GM21825 (cell line): ENCODE measurements at regions not wholly inside any gene's neighbourhood (a gene's known extent, or its start where the extent isn't known, plus 50 kb on each side); places are given as distances from the start of the nearest gene placed in this dataset.

Source experiments
- ATAC-seq: cut with Tn5 transposase; IDR thresholded peaks from one replicate; pipeline ENCODE4 v1.9.1; 2021; ENCODE audit warnings: mild to moderate bottlenecking, moderate library complexity; ENCODE audit not compliant: unreplicated experiment

GRCh38 chr7:42987648-42988214 lies 55.6 kb downstream of the MRPL32 start:
- ATAC-seq = no peak

DNA sequence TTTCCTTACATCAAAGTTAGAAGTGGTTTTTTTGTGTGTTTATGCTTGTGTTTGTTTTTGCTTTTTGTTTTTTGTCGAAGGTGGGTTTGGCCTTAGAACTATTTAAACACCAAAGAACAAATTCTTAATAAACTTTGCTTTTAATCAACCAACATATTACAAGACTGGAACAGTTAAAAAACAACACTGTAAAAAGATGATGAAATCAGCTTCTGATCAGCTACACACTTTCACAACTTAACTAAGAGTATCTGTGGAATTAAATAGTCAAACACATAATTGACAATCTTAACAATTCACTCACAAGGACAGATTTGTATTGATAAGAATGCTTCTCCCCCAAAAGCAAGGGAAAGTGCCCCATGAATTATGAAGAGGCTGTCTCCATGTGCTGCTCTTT lies 58.8 kb downstream of the MRPL32 start:
- no peak for ATAC-seq

- no peak for ATAC-seq
Observed at GRCh38 chr7:42991913-42992591, 59.9 kb downstream of the MRPL32 start.

GRCh38 chr7:42993038-42993437 lies 60.9 kb downstream of the MRPL32 start:
- no peak for ATAC-seq

DNA sequence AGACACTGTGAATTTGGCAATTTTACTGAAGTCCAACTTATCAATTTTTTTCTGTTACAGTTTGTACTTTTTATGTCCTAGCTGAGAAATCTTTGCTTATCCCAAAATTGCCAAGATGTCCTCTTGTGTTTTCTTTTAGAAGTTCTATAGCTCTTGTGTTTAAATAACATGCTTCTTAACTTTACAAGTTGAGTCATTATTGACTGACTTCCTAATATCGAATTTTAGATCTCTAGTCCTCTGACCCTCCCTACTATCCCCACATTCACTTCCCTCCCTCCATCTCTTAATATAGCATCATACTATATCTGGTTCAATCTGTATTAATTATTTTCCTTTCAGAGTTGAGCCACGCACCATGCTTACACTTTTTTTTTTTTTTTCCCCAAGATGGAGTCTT lies 61.9 kb downstream of the MRPL32 start:
- ATAC-seq = no peak

DNA sequence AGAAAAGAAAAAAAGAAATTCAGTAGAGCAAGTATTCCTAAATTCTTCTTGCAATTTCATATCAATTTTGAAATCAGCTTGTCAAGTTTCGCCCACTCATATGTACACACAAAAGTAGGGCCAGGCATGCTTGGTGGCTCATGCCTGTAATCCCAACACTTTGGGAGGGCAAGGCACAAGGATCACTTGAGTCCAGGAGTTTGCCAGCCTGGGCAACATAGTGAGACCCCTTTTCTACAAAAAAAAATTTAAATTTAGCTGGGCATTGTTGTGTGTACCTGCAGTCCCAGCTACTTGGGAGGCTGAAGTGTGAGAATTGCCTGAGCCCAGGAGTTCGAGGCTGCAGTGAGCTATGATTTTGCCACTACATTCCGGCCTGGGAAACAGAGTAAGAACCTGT lies 65.4 kb downstream of the MRPL32 start:
- ATAC-seq = no peak

DNA sequence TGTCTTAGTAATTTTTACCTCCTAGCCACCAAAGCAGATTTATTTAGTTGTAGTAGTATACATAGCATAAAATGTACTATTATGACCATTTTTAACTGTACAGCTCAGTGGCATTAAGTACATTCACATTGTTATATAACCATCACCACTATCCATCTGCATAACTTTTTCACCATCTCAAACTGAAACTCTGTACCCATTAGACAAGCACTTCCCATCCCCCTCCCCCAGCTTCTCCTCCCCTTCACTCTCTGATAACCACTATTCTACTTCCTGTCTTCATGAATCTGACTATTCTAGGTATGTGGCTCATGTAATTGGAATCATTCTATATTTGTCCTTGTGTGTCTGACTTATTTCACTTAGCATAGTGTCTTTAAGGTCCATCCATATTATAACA lies 71.9 kb downstream of the MRPL32 start:
- ATAC-seq = no peak

- ATAC-seq = no peak
Observed at GRCh38 chr7:43006008-43006407, 73.8 kb downstream of the MRPL32 start.

DNA sequence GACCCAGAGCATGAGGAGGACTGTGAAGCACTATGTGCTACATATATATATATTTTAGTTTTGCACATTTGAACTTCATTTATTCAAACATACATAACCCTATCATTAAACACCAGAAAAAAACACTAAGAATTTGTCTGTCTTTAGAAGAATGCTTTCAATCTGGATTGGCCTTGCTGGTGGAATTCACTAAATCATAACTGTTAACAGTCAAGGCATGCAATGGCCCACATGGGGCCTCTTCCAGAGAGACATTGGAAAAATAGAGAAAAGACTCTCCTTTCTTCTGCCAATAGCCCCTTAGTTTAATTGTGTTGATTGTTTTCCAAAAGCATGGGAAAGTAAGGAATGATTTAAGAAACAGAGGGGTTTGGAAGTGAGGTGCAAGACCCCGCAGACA lies 77.9 kb downstream of the MRPL32 start:
- no peak for ATAC-seq

DNA sequence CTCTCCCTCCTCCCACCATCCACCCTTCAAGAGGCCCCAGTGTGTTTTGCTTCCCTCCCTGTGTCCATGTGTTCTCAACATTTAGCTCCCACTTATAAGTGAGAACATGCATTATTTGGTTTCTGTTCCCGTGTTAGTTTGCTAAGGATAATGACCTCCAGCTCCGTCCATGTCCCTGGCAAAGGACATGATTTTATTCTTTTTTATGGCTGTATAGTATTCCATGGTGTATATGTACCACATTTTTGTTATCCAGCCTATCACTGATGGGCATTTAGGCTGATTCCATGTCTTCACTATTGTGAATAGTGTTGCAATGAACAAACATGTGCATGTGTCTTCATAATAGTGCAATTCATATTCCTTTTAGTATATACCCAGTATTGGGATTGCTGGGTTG lies 79.7 kb downstream of the MRPL32 start:
- no peak for ATAC-seq

DNA sequence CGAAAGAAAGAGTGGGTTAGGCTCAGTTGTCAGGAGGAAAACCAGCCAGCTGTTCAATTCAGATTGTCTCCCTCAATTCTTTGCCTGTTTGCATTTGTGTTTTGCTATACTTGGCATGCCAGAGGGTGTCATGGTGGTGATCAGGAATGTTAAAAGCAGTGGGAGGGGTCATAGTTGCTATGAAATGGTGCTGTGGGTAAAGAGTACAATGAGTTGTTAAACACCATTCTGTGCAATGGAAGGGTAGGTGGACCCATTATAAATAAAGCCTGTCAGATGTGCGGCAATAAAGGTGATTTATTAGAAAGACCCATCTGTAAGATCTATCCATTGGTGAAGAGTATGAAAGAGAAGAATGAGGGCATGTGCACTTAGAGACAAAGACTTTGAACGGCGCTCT lies 82.2 kb downstream of the MRPL32 start:
- ATAC-seq = no peak

DNA sequence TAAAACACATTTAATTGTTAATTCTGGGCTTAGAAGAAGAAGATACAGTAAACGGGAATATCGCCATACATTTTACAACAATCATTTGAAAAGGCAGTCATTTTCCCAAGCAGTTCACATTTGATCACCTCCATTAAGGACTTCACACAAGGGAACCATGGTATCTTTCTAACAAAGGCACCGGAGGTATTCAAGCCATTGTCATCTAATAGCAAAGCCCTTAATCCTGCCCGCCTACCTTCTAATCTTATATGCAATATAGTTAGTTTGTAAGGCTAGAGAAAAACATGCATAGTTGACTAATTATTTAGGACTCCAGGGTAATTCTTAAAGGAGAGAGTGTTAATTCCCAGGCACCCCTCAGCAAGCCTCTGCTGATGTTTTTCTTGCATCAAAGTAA lies 83.1 kb downstream of the MRPL32 start:
- no peak for ATAC-seq

GRCh38 chr7:43018446-43018845 lies 86.3 kb downstream of the MRPL32 start:
- ATAC-seq = no peak

DNA sequence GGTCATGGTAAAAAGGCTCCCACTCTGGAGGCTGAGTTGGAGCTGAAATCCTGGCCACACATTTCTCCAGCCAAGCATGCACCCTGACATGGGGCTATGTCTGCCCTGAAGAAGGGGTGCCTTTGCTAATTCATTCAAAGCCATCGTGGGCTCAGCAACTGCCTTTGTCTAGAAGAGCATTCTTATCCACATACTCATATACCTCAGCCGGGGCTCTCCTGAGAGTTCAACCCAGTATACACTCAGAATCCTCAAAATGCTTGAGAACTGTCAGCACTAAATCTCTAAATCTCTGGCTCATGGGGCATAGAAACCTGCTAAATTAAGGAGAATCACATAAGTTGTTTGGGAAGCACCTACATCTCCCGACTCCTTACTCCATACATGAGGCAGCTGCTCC lies 89.3 kb downstream of the MRPL32 start:
- ATAC-seq = no peak

DNA sequence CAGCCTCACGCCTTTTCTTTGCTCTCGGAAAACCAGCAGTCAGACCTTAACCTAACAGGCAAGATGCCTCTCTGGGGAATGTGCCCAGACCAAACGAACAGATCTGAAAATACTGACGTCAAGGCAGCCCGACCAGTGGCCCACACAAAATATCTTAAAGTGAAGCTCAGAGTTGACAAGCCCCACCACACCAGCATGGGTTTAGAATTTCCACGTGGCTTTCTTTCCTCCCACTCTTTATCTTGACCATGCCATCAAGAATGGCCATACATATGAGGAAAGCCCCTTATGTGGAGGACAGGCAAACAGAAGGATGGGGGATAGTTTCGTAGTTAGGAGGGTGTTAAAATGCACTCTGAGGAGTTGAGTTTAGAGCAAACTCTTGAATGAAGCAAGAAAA lies 89.8 kb downstream of the MRPL32 start:
- ATAC-seq = no peak

DNA sequence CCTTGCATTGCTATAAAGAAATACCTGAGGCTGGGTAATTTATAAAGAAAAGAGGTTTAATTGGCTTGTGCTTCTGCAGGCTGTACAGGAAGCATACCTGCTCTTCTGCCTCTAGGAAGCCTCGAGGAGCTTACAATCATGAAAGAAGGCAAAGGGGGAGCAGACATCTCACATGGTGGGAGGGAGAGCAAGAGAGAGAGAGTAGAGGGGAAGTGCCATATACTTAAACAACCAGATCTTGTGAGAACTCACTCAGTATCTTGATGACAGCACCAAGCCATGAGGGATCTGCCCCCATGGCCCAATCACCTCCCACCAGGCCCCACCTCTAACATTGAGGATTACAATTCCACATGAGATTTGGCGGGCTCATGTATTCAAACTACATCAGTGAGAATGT lies 79.1 kb upstream of the HECW1 start:
- ATAC-seq = no peak

- no peak for ATAC-seq
Observed at GRCh38 chr7:43034535-43035002, 77.9 kb upstream of the HECW1 start.

DNA sequence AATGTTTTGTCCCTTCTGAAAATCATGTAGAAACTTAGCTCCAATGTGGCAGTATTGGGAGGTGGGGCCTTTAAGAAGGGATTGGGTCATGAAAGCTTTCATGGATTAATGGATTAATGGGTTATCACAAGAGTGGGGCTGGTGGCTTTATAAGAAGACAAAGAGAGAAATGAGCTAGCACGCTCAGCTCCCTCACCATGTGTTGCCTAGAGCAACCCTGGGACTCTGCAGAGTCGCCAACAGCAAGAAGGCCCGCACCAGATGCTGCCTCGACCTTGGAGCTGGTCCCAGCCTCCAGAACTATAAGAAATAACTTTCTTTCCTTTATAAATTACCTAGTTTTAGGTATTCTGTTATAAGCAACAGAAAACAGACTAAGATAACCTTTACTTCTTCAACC lies 74.9 kb upstream of the HECW1 start:
- ATAC-seq = no peak

- no peak for ATAC-seq
Observed at GRCh38 chr7:43038254-43038653, 74.2 kb upstream of the HECW1 start.

- ATAC-seq = no peak
Observed at GRCh38 chr7:43039346-43039745, 73.1 kb upstream of the HECW1 start.

DNA sequence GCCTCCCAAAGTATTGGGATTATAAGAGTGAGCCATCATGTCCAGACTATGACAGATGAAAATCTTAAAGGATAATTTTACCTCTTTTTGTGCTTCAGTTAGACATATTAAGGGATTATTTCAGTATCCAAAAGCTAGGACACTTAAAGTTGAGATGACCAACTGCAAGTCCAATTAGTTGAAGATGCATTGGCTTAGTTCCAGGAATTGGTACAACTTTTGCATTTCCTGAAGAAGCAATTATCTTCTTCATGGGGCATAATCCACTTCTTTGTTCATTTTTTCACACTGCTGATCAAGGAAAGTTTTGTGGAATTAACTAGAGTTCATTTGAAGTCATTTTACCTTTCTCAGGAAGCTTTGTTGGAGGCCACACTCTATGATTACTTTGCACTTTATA lies 72.0 kb upstream of the HECW1 start:
- no peak for ATAC-seq

- no peak for ATAC-seq
Observed at GRCh38 chr7:43041105-43041504, 71.3 kb upstream of the HECW1 start.

GRCh38 chr7:43041724-43042123 lies 70.7 kb upstream of the HECW1 start:
- no peak for ATAC-seq
